ENCODE measurements at regions not wholly inside any gene's neighbourhood (a gene's known extent, or its start where the extent isn't known, plus 50 kb on each side); places are given as distances from the start of the nearest gene placed in this dataset.

DNA sequence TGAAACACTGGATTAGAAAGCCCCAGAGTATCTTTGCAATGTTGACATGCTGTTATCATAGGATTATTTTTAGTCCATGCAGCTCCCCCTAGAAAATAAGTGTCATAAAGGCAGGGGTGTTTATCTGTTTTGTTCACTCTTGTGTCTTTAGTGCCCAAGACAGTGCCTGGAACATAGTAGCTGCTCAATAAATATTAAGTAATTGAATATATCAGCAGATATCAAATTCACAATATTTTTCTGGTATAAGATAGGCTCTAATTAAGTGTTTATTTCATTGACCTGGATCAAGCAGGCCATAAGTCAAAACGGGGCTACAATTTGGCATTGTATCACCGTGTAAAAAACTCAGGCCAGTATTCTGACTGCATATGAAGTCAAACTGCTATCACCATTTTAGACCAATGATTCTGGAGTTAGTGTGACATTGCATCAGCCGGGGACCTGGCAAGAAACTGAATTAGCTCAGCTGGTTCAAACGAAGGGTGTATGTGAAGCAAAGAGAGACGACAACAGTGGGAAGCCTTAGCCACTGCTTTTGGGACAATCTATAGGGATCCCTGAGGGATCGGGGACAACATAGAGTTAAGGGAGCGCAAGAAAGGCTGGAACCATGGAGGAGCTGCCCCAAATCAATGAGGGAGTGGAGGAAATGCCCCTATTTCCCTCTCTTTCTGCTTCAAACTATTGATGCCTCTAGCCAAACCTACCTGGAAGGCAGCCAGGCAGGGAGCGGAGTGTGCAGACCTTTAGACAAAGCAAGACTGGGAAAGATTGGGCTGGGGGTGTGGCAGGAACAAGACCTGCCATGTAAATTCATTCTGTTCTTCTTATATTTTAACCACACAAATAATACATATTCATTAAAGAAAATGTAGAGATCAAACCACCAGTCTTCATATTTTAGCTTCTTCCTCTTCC is 112.2 kb downstream of the PLEKHG1 start:
- DNase-seq (ENCODE audit: insufficient read length, low spot score): no peak
- no peak for TF ChIP-seq CTCF (IDR thresholded peaks at IDR 0.05; ENCODE audit: insufficient read depth, missing control alignments)
- no peak for FAIRE-seq

GRCh38 chr6:150712505-150713252 is 113.0 kb downstream of the PLEKHG1 start:
- FAIRE-seq (no peak), DNase-seq (ENCODE audit: insufficient read length, low spot score) (no peak)
- no peak for TF ChIP-seq CTCF (IDR thresholded peaks at IDR 0.05; ENCODE audit: insufficient read depth, missing control alignments)

GRCh38 chr6:150713487-150713886 is 113.8 kb downstream of the PLEKHG1 start:
- FAIRE-seq: no peak
- TF ChIP-seq CTCF (IDR thresholded peaks at IDR 0.05; ENCODE audit: insufficient read depth, missing control alignments): no peak
- DNase-seq (ENCODE audit: insufficient read length, low spot score): no peak

DNA sequence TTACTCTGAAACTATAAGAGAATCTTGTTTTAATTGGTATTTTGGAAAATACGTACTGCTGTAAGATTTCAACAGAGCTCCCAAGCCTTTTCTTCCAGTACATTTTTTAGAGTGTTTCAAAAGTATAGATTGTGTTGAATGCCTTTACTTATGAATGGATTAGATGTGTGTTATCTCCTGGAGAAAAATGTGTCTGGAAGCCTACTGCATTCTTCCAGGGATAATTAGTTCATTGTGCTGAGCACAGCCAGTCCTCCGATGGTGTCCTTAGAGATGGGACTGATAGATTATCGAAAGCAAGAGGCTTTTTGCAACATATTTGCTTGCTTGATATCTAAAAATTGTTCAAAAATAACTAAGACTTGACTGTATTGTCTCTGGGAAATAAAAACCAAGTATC is 114.2 kb downstream of the PLEKHG1 start:
- TF ChIP-seq CTCF (IDR thresholded peaks at IDR 0.05; ENCODE audit: insufficient read depth, missing control alignments): no peak
- FAIRE-seq (no peak), DNase-seq (ENCODE audit: insufficient read length, low spot score) (no peak)

DNA sequence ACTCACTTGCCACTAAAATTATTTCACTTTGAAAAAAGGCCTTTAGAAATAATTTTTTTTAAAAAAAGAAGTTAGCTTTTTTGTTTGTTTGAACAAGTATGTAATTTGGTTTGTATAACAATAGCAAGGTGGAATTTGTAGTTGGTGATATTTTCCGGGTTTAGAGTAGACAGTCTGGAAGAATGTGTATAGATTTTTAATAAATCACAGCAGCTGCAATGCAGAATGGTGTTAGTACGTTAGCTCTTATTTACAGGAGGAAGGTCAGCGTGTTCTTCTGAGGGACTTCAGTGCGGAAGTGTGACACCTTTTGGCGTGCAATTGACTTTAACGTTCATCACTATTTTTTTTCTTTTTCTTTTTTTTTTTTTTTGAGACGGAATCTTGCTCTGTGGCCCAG is 115.4 kb downstream of the PLEKHG1 start:
- no peak for TF ChIP-seq CTCF (IDR thresholded peaks at IDR 0.05; ENCODE audit: insufficient read depth, missing control alignments)
- DNase-seq (ENCODE audit: insufficient read length, low spot score): no peak
- no peak for FAIRE-seq

DNA sequence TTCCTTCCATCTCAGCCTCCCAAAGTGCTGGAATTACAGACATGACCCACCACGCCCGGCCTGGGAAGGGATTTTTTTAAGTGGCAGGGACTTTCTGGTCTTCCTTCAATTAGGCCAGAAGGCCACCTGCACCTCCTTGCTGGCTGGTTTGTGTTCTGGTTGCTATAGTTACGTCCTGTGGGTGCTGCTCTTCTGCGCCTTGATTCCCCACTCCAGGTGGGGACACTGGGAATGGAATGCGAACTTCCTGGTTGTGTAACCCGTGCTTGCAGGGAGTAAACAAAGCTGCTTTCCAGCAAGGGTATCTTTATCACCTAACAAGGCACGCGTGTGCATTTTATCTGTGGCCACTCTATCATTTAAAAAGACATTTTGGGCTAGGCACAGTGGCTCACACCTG is 117.7 kb downstream of the PLEKHG1 start:
- DNase-seq (ENCODE audit: insufficient read length, low spot score): no peak
- no peak for TF ChIP-seq CTCF (IDR thresholded peaks at IDR 0.05; ENCODE audit: insufficient read depth, missing control alignments)
- no peak for FAIRE-seq

Measured in D721Med (cell line).